C4-2B (cell line): ENCODE measurements at regions not wholly inside any gene's neighbourhood (a gene's known extent, or its start where the extent isn't known, plus 50 kb on each side); places are given as distances from the start of the nearest gene placed in this dataset.

Experiments used
- CTCF ChIP-seq: fragments of 450-650 bp; conservative IDR thresholded peaks from 2 replicates; pipeline ENCODE4 v1.5.1; 2017; ENCODE audit warnings: mild to moderate bottlenecking
- ZFX ChIP-seq: fragments of 450-650 bp; IDR thresholded peaks from 2 replicates; pipeline ENCODE4 v1.6.1; 2017

DNA sequence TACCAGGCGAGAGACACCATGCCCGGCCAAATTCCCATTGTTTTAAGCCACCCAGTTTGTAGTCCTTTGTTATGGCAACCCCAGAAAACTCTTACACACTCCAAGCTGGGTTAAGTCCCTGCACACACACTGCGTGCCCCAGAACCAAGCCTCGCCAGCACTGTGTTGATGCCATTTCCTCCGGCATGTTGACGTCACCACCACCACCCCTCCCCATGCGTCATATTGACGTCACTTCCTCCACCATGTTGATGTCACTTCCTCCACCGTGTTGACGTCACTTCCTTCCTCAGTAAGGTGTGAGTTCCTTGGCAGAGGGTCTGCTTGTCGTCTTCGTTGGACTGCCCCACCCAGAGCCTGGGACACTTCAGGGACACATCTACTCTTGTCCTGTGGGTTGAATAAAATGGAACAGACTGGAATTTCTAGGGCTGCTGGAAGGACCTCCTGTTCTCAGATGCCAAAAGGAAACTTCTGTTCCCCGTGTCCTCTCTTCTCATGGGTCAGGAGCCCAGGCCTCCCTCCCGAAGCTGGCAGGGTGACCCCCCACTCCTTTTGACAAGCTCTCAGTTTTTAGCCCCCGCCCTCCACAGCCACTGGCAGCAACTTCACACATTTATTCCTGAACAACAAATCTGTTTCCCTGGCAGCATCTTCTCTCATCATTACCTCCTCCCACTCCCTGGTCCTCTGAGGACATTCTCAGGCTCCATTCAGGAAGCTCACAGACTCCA lies 643.3 kb downstream of the NPHP4 start:
- TF ChIP-seq CTCF, result no peak
- TF ChIP-seq ZFX, result no peak
